ENCODE measurements at regions not wholly inside any gene's neighbourhood (a gene's known extent, or its start where the extent isn't known, plus 50 kb on each side); places are given as distances from the start of the nearest gene placed in this dataset.
"Not testable (repeated sequence)": the region's sequence is repeated elsewhere in the genome, so short reads cannot be mapped to it uniquely, and the experiment has no call there.

GRCh38 chr10:108319434-108320222, 1155.1 kb upstream of the SORCS1 start:
- Histone ChIP-seq H3K9me3 (ENCODE audit: low read length) (no peaks in the 10 kb centered on the region), H3K4me1 (ENCODE audit: insufficient read depth, low read length) (no peaks in the 10 kb centered on the region), H2AFZ (ENCODE audit: low read depth, low read length) (no peak overlapping the region), H3K36me3 (ENCODE audit: insufficient read depth, low read length) (no peaks in the 10 kb centered on the region), H3K27me3 (ENCODE audit: insufficient read depth, low read length) (no peaks in the 10 kb centered on the region), H3K4me3 (ENCODE audit: low read length) (no peak overlapping the region)

DNA sequence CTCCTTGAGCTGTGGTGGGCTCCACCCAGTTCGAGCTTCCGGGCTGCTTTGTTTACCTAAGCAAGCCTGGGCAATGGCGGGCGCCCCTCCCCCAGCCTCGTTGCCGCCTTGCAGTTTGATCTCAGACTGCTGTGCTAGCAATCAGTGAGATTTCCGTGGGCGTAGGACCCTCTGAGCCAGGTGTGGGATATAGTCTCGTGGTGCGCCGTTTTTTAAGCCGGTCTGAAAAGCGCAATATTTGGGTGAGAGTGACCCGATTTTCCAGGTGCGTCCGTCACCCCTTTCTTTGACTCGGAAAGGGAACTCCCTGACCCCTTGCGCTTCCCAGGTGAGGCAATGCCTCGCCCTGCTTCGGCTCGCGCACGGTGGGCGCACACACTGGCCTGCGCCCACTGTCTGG, 1151.1 kb upstream of the SORCS1 start:
- not testable (repeated sequence) for H3K36me3 ChIP-seq (ENCODE audit: insufficient read depth, low read length); H3K4me1 ChIP-seq (ENCODE audit: insufficient read depth, low read length); H3K4me3 ChIP-seq (ENCODE audit: low read length); H2AFZ ChIP-seq (ENCODE audit: low read depth, low read length); H3K27me3 ChIP-seq (ENCODE audit: insufficient read depth, low read length); H3K9me3 ChIP-seq (ENCODE audit: low read length)

- Histone ChIP-seq H3K4me3 (ENCODE audit: low read length) (no peak overlapping the region), H2AFZ (ENCODE audit: low read depth, low read length) (no peak overlapping the region), H3K4me1 (ENCODE audit: insufficient read depth, low read length) (no peaks in the 10 kb centered on the region), H3K36me3 (ENCODE audit: insufficient read depth, low read length) (no peaks in the 10 kb centered on the region), H3K27me3 (ENCODE audit: insufficient read depth, low read length) (no peaks in the 10 kb centered on the region), H3K9me3 (ENCODE audit: low read length) (no peaks in the 10 kb centered on the region)
Observed at GRCh38 chr10:108307925-108308312, 1143.4 kb upstream of the SORCS1 start.

GRCh38 chr10:108307250-108307924, 1142.9 kb upstream of the SORCS1 start:
- no peak overlapping the region for H2AFZ ChIP-seq (ENCODE audit: low read depth, low read length)
- H3K27me3 ChIP-seq (ENCODE audit: insufficient read depth, low read length): no peaks in the 10 kb centered on the region
- H3K9me3 ChIP-seq (ENCODE audit: low read length): no peaks in the 10 kb centered on the region
- no peak overlapping the region for H3K4me3 ChIP-seq (ENCODE audit: low read length)
- H3K4me1 ChIP-seq (ENCODE audit: insufficient read depth, low read length): no peaks in the 10 kb centered on the region
- no peaks in the 10 kb centered on the region for H3K36me3 ChIP-seq (ENCODE audit: insufficient read depth, low read length)

GRCh38 chr10:108303149-108303548, 1138.6 kb upstream of the SORCS1 start:
- no peak overlapping the region for H3K4me3 ChIP-seq (ENCODE audit: low read length)
- H3K4me1 ChIP-seq (ENCODE audit: insufficient read depth, low read length): no peaks in the 10 kb centered on the region
- no peaks in the 10 kb centered on the region for H3K27me3 ChIP-seq (ENCODE audit: insufficient read depth, low read length)
- H3K9me3 ChIP-seq (ENCODE audit: low read length): no peaks in the 10 kb centered on the region
- no peak overlapping the region for H2AFZ ChIP-seq (ENCODE audit: low read depth, low read length)
- no peaks in the 10 kb centered on the region for H3K36me3 ChIP-seq (ENCODE audit: insufficient read depth, low read length)

- no peaks in the 10 kb centered on the region for H3K36me3 ChIP-seq (ENCODE audit: insufficient read depth, low read length)
- H3K27me3 ChIP-seq (ENCODE audit: insufficient read depth, low read length): no peaks in the 10 kb centered on the region
- H2AFZ ChIP-seq (ENCODE audit: low read depth, low read length): no peak overlapping the region
- no peaks in the 10 kb centered on the region for H3K4me1 ChIP-seq (ENCODE audit: insufficient read depth, low read length)
- H3K9me3 ChIP-seq (ENCODE audit: low read length): no peaks in the 10 kb centered on the region
- no peak overlapping the region for H3K4me3 ChIP-seq (ENCODE audit: low read length)
Observed at GRCh38 chr10:108301002-108301401, 1136.5 kb upstream of the SORCS1 start.

DNA sequence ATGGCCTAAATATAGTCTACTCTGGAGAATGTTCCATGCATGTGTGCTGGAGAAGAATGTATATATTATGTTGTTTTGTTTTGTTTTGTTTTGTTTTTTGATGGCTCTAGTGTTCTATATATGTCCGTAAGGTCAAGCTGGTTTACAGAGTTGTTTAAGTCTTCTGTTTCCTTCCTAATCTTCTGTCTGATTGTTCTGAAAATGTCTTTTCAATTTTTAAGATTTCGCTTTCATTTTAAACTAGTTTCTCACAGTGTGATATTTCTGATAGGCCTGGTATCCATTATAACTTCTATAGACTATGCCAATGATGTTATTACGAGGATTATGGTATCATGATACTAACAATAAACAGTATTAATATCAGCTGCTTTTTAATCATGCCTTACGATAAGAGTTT, 1126.3 kb upstream of the SORCS1 start:
- no peaks in the 10 kb centered on the region for H3K27me3 ChIP-seq (ENCODE audit: insufficient read depth, low read length)
- no peaks in the 10 kb centered on the region for H3K36me3 ChIP-seq (ENCODE audit: insufficient read depth, low read length)
- H3K9me3 ChIP-seq (ENCODE audit: low read length): no peaks in the 10 kb centered on the region

DNA sequence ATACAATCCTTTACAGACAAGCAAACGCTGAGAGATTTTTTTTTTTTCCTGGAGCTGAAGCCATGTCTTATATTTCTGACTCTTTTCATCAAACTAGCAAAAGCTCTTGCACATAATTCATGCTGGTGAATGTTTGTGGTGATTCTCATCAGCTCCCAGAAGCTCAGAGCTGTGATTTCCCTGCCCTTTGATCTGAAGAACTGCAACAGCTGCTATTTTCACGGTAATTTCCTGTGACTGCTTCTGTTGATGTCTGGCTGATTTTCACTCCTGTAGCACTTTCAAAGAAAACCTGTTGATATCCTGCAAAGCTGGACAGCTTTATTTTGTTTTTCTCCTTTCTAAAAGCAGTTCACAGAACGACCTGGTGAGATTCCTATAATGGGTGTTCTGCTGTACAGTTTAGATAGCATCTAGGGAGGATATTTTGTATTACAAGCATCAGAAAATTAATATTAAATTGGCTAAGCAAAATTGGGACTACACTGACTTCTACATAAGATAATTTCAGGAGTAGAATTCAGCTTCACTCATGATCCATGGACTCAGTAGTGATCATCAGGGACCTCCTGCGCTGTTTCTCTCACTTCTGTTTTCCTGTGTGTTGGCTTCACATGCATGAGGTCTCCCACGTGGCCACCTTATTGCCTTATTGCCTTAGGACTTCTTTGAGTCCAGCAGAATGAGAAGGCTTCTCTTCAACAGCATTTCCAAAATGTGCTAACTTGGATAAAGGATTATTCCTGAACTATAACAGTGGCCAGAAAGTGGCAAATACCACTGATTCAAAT, 1111.6 kb upstream of the SORCS1 start:
- Histone ChIP-seq H3K4me1 (ENCODE audit: insufficient read depth, low read length) (no peaks in the 10 kb centered on the region), H3K27me3 (ENCODE audit: insufficient read depth, low read length) (no peaks in the 10 kb centered on the region), H2AFZ (ENCODE audit: low read depth, low read length) (no peak overlapping the region), H3K4me3 (ENCODE audit: low read length) (no peak overlapping the region), H3K9me3 (ENCODE audit: low read length) (no peaks in the 10 kb centered on the region), H3K36me3 (ENCODE audit: insufficient read depth, low read length) (no peaks in the 10 kb centered on the region)

More for the DNA sequence above, 1126.3 kb upstream of the SORCS1 start:
- Histone ChIP-seq H2AFZ (ENCODE audit: low read depth, low read length) (no peak overlapping the region), H3K4me3 (ENCODE audit: low read length) (no peak overlapping the region), H3K4me1 (ENCODE audit: insufficient read depth, low read length) (no peaks in the 10 kb centered on the region)

GRCh38 chr10:108260383-108260906, 1095.9 kb upstream of the SORCS1 start:
- H3K27me3 ChIP-seq (ENCODE audit: insufficient read depth, low read length): no peaks in the 10 kb centered on the region
- no peaks in the 10 kb centered on the region for H3K36me3 ChIP-seq (ENCODE audit: insufficient read depth, low read length)
- H2AFZ ChIP-seq (ENCODE audit: low read depth, low read length): no peak overlapping the region
- H3K9me3 ChIP-seq (ENCODE audit: low read length): no peaks in the 10 kb centered on the region
- no peak overlapping the region for H3K4me3 ChIP-seq (ENCODE audit: low read length)
- H3K4me1 ChIP-seq (ENCODE audit: insufficient read depth, low read length): no peaks in the 10 kb centered on the region

GRCh38 chr10:108254089-108254488, 1089.6 kb upstream of the SORCS1 start:
- Histone ChIP-seq H3K36me3 (ENCODE audit: insufficient read depth, low read length) (no peaks in the 10 kb centered on the region), H3K4me3 (ENCODE audit: low read length) (no peak overlapping the region), H2AFZ (ENCODE audit: low read depth, low read length) (no peak overlapping the region), H3K4me1 (ENCODE audit: insufficient read depth, low read length) (no peaks in the 10 kb centered on the region), H3K9me3 (ENCODE audit: low read length) (no peaks in the 10 kb centered on the region), H3K27me3 (ENCODE audit: insufficient read depth, low read length) (no peaks in the 10 kb centered on the region)

- Histone ChIP-seq H2AFZ (ENCODE audit: low read depth, low read length) (no peak overlapping the region), H3K4me1 (ENCODE audit: insufficient read depth, low read length) (no peaks in the 10 kb centered on the region), H3K4me3 (ENCODE audit: low read length) (no peak overlapping the region), H3K27me3 (ENCODE audit: insufficient read depth, low read length) (no peaks in the 10 kb centered on the region), H3K9me3 (ENCODE audit: low read length) (no peaks in the 10 kb centered on the region), H3K36me3 (ENCODE audit: insufficient read depth, low read length) (no peaks in the 10 kb centered on the region)
Observed at GRCh38 chr10:108252771-108253170, 1088.3 kb upstream of the SORCS1 start.

DNA sequence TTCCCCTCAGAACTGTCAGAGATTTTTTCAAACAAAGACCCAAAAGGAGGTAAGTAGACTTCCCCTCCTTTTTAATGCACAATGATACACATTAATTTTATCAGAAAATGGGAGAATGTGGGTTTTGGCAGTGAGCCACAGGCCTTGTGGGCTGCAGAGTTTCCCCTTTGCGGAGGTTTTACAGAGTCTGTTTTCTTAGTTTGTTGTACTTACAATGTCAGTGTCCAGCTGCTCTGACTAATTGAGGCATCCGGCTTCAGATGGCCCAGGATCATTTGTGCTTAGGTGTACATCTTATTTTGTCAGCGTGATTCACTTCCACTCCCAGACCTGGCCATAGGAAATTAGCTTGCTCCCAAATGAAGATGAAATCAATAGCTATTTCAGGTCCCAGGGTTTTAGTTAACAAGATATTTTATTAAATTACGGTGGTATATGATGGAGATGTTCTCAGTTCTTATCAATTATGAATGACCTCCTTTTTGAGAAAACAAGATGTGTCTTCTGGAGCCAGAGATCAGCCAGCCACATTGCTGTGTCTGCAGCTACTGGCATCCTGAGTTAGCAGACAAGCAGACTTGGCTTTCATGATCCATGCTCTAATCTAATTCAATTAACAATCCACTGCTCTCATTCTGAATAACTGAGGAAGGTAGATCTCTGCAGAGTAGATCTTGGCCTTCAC, 1086.6 kb upstream of the SORCS1 start:
- H3K9me3 ChIP-seq (ENCODE audit: low read length): no peaks in the 10 kb centered on the region
- no peaks in the 10 kb centered on the region for H3K27me3 ChIP-seq (ENCODE audit: insufficient read depth, low read length)
- H2AFZ ChIP-seq (ENCODE audit: low read depth, low read length): no peak overlapping the region
- no peaks in the 10 kb centered on the region for H3K36me3 ChIP-seq (ENCODE audit: insufficient read depth, low read length)
- H3K4me1 ChIP-seq (ENCODE audit: insufficient read depth, low read length): no peaks in the 10 kb centered on the region
- H3K4me3 ChIP-seq (ENCODE audit: low read length): no peak overlapping the region
